Glomerular visceral epithelial cell (primary cell): ENCODE measurements at regions not wholly inside any gene's neighbourhood (a gene's known extent, or its start where the extent isn't known, plus 50 kb on each side); places are given as distances from the start of the nearest gene placed in this dataset.

Experiments used
- DNase-seq: peaks from one replicate; pipeline ENCODE4 v3.0.0-alpha.2; 2016; ENCODE audit errors: extremely low spot score

- DNase-seq = peak; percentile 34
Measured at GRCh38 chrX:42519666-42520231, 258.2 kb downstream of the PPP1R2C start.

- DNase-seq = no peak
Measured at GRCh38 chrX:42515939-42516338, 262.0 kb downstream of the PPP1R2C start.

- no peak for DNase-seq
Measured at GRCh38 chrX:42505016-42505415, 272.9 kb downstream of the PPP1R2C start.

GRCh38 chrX:42499620-42500019 lies 278.3 kb downstream of the PPP1R2C start:
- DNase-seq = no peak

GRCh38 chrX:42497356-42497755 lies 280.6 kb downstream of the PPP1R2C start:
- DNase-seq = no peak

- peak; percentile 47 for DNase-seq
Measured at GRCh38 chrX:42496239-42496638, 281.7 kb downstream of the PPP1R2C start.

GRCh38 chrX:42495139-42495538 lies 282.8 kb downstream of the PPP1R2C start:
- no peak for DNase-seq

GRCh38 chrX:42491137-42491907 lies 286.6 kb downstream of the PPP1R2C start:
- DNase-seq = no peak

GRCh38 chrX:42490111-42490510 lies 287.9 kb downstream of the PPP1R2C start:
- DNase-seq = no peak

- peak; percentile 25 for DNase-seq
Measured at GRCh38 chrX:42485601-42486000, 292.4 kb downstream of the PPP1R2C start.

- no peak for DNase-seq
Measured at GRCh38 chrX:42484233-42484632, 293.7 kb downstream of the PPP1R2C start.

- no peak for DNase-seq
Measured at GRCh38 chrX:42477396-42477795, 300.6 kb downstream of the PPP1R2C start.

GRCh38 chrX:42472727-42473126 lies 305.2 kb downstream of the PPP1R2C start:
- no peak for DNase-seq

GRCh38 chrX:42466332-42467046 lies 311.5 kb downstream of the PPP1R2C start:
- peak; percentile 21 for DNase-seq

- no peak for DNase-seq
Measured at GRCh38 chrX:42465821-42466220, 312.1 kb downstream of the PPP1R2C start.

- DNase-seq = no peak
Measured at GRCh38 chrX:42463706-42464490, 314.1 kb downstream of the PPP1R2C start.

GRCh38 chrX:42462917-42463316 lies 315.0 kb downstream of the PPP1R2C start:
- no peak for DNase-seq

- DNase-seq = no peak
Measured at GRCh38 chrX:42460706-42461105, 317.3 kb downstream of the PPP1R2C start.

- DNase-seq = no peak
Measured at GRCh38 chrX:42459735-42460134, 318.2 kb downstream of the PPP1R2C start.

GRCh38 chrX:42456176-42456700 lies 321.7 kb downstream of the PPP1R2C start:
- DNase-seq = no peak

GRCh38 chrX:42450228-42450627 lies 327.7 kb downstream of the PPP1R2C start:
- no peak for DNase-seq

GRCh38 chrX:42443267-42443666 lies 334.7 kb downstream of the PPP1R2C start:
- no peak for DNase-seq
